ENCODE measurements at regions not wholly inside any gene's neighbourhood (a gene's known extent, or its start where the extent isn't known, plus 50 kb on each side); places are given as distances from the start of the nearest gene placed in this dataset.

GRCh38 chr5:5800801-5801761 lies 378.6 kb downstream of the ICE1 start:
- 90 to 100% methylated on average over 1 to 5 of the region's 11 CpGs for WGBS, 2 donors (ENCODE audit: low coverage in 1 of 2)
- TF ChIP-seq POLR2AphosphoS5 (IDR thresholded peaks at IDR 0.05) (no peak), EP300 (IDR thresholded peaks at IDR 0.05) (no peak), CTCF (IDR thresholded peaks at IDR 0.05) (no peak)
- no peak for ATAC-seq

GRCh38 chr5:5799826-5800225 lies 377.3 kb downstream of the ICE1 start:
- H3K36me3 ChIP-seq, result no peaks in the 10 kb centered on the region
- no peak overlapping the region for H3K4me3 ChIP-seq
- H3K27ac ChIP-seq, result no peak overlapping the region
- H3K9me3 ChIP-seq, result no peaks in the 10 kb centered on the region
- H3K27me3 ChIP-seq, result no peaks in the 10 kb centered on the region
- no peak for TF ChIP-seq CTCF (IDR thresholded peaks at IDR 0.05)
- TF ChIP-seq POLR2A (IDR thresholded peaks at IDR 0.05), result no peak
- TF ChIP-seq EP300 (IDR thresholded peaks at IDR 0.05), result no peak
- TF ChIP-seq POLR2AphosphoS5 (IDR thresholded peaks at IDR 0.05), result no peak
- ATAC-seq, result no peak
- 83 to 88% methylated on average over 3 of the region's 3 CpGs for WGBS, 2 donors (ENCODE audit: low coverage in 1 of 2)
- H3K4me1 ChIP-seq, result no peaks in the 10 kb centered on the region

More at GRCh38 chr5:5800801-5801761, 378.6 kb downstream of the ICE1 start:
- Histone ChIP-seq H3K4me1 (no peaks in the 10 kb centered on the region), H3K4me3 (no peak overlapping the region), H3K9me3 (no peaks in the 10 kb centered on the region), H3K27ac (no peak overlapping the region), H3K36me3 (no peaks in the 10 kb centered on the region), H3K27me3 (no peaks in the 10 kb centered on the region)

GRCh38 chr5:5799229-5799628 lies 376.8 kb downstream of the ICE1 start:
- Histone ChIP-seq H3K36me3 (no peaks in the 10 kb centered on the region), H3K4me1 (no peaks in the 10 kb centered on the region), H3K9me3 (no peaks in the 10 kb centered on the region), H3K4me3 (no peak overlapping the region), H3K27ac (no peak overlapping the region), H3K27me3 (no peaks in the 10 kb centered on the region)
- 68 to 82% methylated on average over 2 to 4 of the region's 4 CpGs for WGBS, 2 donors (ENCODE audit: low coverage in 1 of 2)
- TF ChIP-seq POLR2A (IDR thresholded peaks at IDR 0.05), result no peak
- no peak for TF ChIP-seq POLR2AphosphoS5 (IDR thresholded peaks at IDR 0.05)
- TF ChIP-seq CTCF (IDR thresholded peaks at IDR 0.05), result no peak
- TF ChIP-seq EP300 (IDR thresholded peaks at IDR 0.05), result no peak
- ATAC-seq, result no peak

- H3K36me3 ChIP-seq, result no peaks in the 10 kb centered on the region
- H3K4me1 ChIP-seq, result no peaks in the 10 kb centered on the region
- H3K27ac ChIP-seq, result no peak overlapping the region
- TF ChIP-seq POLR2A (IDR thresholded peaks at IDR 0.05) (no peak), EP300 (IDR thresholded peaks at IDR 0.05) (no peak), POLR2AphosphoS5 (IDR thresholded peaks at IDR 0.05) (no peak), CTCF (IDR thresholded peaks at IDR 0.05) (no peak)
- WGBS, 2 donors (ENCODE audit: low coverage in 1 of 2), result 54 to 56% methylated on average over 4 of the region's 4 CpGs
- no peaks in the 10 kb centered on the region for H3K9me3 ChIP-seq
- ATAC-seq, result no peak
- no peaks in the 10 kb centered on the region for H3K27me3 ChIP-seq
- H3K4me3 ChIP-seq, result no peak overlapping the region
These were observed 376.0 kb downstream of the ICE1 start for GRCh38 chr5:5798462-5798861.

GRCh38 chr5:5798041-5798440 lies 375.6 kb downstream of the ICE1 start:
- Histone ChIP-seq H3K4me1 (no peaks in the 10 kb centered on the region), H3K4me3 (no peak overlapping the region), H3K9me3 (no peaks in the 10 kb centered on the region), H3K27ac (no peak overlapping the region), H3K36me3 (no peaks in the 10 kb centered on the region), H3K27me3 (no peaks in the 10 kb centered on the region)
- TF ChIP-seq CTCF (IDR thresholded peaks at IDR 0.05), result no peak
- no peak for TF ChIP-seq EP300 (IDR thresholded peaks at IDR 0.05)
- TF ChIP-seq POLR2AphosphoS5 (IDR thresholded peaks at IDR 0.05), result no peak
- no peak for TF ChIP-seq POLR2A (IDR thresholded peaks at IDR 0.05)
- 89 to 90% methylated on average over 2 to 5 of the region's 5 CpGs for WGBS, 2 donors (ENCODE audit: low coverage in 1 of 2)
- ATAC-seq, result no peak

Data from gastroesophageal sphincter (tissue), 4 donors.